ENCODE measurements at regions not wholly inside any gene's neighbourhood (a gene's known extent, or its start where the extent isn't known, plus 50 kb on each side); places are given as distances from the start of the nearest gene placed in this dataset.

DNA sequence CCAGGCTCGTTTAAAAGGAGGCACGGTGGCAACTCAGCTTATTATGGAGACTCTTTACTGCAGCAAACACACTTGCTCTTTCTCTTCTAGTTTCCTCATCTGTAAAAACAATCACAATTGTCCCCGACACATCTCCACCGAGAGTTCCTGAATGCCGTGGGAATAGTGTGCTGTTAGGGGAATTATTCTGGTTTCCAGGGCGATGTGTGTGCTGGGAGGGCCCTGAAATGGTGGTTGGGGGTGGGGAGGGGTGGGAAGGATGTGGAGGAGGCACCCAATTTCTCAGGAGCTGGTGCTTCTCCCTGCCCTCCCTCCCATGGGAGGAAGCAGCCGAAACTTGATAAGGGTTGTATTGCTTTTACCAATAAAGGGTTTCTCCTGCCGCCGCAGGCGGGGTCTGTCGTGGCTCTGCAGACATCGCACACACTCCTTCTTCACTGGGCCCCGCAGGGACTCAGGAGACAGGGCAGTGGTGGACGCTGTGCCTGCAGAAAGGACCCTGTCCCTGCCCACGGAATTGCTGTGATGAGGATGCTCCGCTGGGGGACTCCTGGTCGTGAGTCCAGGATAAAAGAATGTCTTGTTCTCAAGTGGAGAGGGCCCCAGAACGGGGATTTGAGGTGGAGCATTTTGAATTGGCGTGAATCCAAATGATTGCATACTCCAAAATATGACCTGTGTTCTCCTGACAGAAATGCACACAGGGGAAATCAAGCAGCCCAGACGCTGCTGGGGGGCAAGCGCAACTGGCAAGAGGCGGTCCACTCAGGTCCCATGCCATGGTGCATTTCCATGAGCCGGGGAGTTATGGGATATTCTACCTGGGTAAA is 119.2 kb downstream of the ACKR3 start:
- TF ChIP-seq IRF2 (CRISPR knock-in tag; IDR thresholded peaks at IDR 0.05; ENCODE audit: borderline replicate concordance, low read depth) (no peak), CREB1 (CRISPR knock-in tag; IDR thresholded peaks at IDR 0.05) (no peak), KAT7 (CRISPR knock-in tag; IDR thresholded peaks at IDR 0.05; ENCODE audit: borderline replicate concordance) (no peak), HMGXB4 (CRISPR knock-in tag; IDR thresholded peaks at IDR 0.05) (no peak), USF2 (CRISPR knock-in tag; IDR thresholded peaks at IDR 0.05) (no peak), JUN (CRISPR knock-in tag; IDR thresholded peaks at IDR 0.05) (no peak)
- TF ChIP-seq, protein P1, sequence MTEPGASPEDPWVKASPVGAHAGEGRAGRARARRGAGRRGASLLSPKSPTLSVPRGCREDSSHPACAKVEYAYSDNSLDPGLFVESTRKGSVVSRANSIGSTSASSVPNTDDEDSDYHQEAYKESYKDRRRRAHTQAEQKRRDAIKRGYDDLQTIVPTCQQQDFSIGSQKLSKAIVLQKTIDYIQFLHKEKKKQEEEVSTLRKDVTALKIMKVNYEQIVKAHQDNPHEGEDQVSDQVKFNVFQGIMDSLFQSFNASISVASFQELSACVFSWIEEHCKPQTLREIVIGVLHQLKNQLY (CRISPR knock-in tag; IDR thresholded peaks at IDR 0.05): no peak
- TF ChIP-seq, protein P2, sequence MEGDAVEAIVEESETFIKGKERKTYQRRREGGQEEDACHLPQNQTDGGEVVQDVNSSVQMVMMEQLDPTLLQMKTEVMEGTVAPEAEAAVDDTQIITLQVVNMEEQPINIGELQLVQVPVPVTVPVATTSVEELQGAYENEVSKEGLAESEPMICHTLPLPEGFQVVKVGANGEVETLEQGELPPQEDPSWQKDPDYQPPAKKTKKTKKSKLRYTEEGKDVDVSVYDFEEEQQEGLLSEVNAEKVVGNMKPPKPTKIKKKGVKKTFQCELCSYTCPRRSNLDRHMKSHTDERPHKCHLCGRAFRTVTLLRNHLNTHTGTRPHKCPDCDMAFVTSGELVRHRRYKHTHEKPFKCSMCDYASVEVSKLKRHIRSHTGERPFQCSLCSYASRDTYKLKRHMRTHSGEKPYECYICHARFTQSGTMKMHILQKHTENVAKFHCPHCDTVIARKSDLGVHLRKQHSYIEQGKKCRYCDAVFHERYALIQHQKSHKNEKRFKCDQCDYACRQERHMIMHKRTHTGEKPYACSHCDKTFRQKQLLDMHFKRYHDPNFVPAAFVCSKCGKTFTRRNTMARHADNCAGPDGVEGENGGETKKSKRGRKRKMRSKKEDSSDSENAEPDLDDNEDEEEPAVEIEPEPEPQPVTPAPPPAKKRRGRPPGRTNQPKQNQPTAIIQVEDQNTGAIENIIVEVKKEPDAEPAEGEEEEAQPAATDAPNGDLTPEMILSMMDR (IDR thresholded peaks at IDR 0.05): no peak
